HG03378 (cell line): ENCODE measurements at regions not wholly inside any gene's neighbourhood (a gene's known extent, or its start where the extent isn't known, plus 50 kb on each side); places are given as distances from the start of the nearest gene placed in this dataset.
A peak's percentile ranks its signal among the peaks of the same experiment; 100 is the strongest.

Experiments used
- ATAC-seq: cut with Tn5 transposase; IDR thresholded peaks from one replicate; pipeline ENCODE4 v1.9.1; 2021; ENCODE audit warnings: mild to moderate bottlenecking, moderate library complexity; ENCODE audit not compliant: unreplicated experiment

- ATAC-seq = peak; percentile 95
These were observed 600.5 kb downstream of the USP25 start for GRCh38 chr21:16330082-16330907.

- no peak for ATAC-seq
These were observed 601.1 kb downstream of the USP25 start for GRCh38 chr21:16330908-16331268.

GRCh38 chr21:16337266-16337665, 607.5 kb downstream of the USP25 start:
- no peak for ATAC-seq

- ATAC-seq = no peak
These were observed 613.1 kb downstream of the USP25 start for GRCh38 chr21:16342932-16343331.

GRCh38 chr21:16343776-16344175, 614.0 kb downstream of the USP25 start:
- no peak for ATAC-seq

- no peak for ATAC-seq
These were observed 616.0 kb downstream of the USP25 start for GRCh38 chr21:16345757-16346156.

GRCh38 chr21:16347223-16347622, 617.4 kb downstream of the USP25 start:
- ATAC-seq = no peak

- ATAC-seq = no peak
These were observed 624.0 kb downstream of the USP25 start for GRCh38 chr21:16353764-16354163.

- ATAC-seq = no peak
These were observed 628.2 kb downstream of the USP25 start for GRCh38 chr21:16357994-16358393.

GRCh38 chr21:16358784-16359183, 629.0 kb downstream of the USP25 start:
- no peak for ATAC-seq

- no peak for ATAC-seq
These were observed 633.3 kb downstream of the USP25 start for GRCh38 chr21:16363100-16363499.

- no peak for ATAC-seq
These were observed 633.7 kb downstream of the USP25 start for GRCh38 chr21:16363518-16363917.

- no peak for ATAC-seq
These were observed 636.4 kb downstream of the USP25 start for GRCh38 chr21:16366207-16366606.

- ATAC-seq = no peak
These were observed 637.3 kb downstream of the USP25 start for GRCh38 chr21:16367079-16367478.

- no peak for ATAC-seq
These were observed 640.4 kb downstream of the USP25 start for GRCh38 chr21:16370186-16370585.

- ATAC-seq = no peak
These were observed 642.8 kb downstream of the USP25 start for GRCh38 chr21:16372586-16372985.

GRCh38 chr21:16376673-16377072, 646.9 kb downstream of the USP25 start:
- ATAC-seq = no peak

- no peak for ATAC-seq
These were observed 647.4 kb downstream of the USP25 start for GRCh38 chr21:16377120-16377658.

- ATAC-seq = no peak
These were observed 648.1 kb downstream of the USP25 start for GRCh38 chr21:16377857-16378256.

GRCh38 chr21:16378525-16378924, 648.7 kb downstream of the USP25 start:
- ATAC-seq = no peak

- no peak for ATAC-seq
These were observed 658.5 kb downstream of the USP25 start for GRCh38 chr21:16388291-16388690.

- no peak for ATAC-seq
These were observed 659.3 kb downstream of the USP25 start for GRCh38 chr21:16388911-16389560.
